NCI-H226 (cell line): ENCODE measurements at regions not wholly inside any gene's neighbourhood (a gene's known extent, or its start where the extent isn't known, plus 50 kb on each side); places are given as distances from the start of the nearest gene placed in this dataset.

Experiments
- DNase-seq: peaks from one replicate; pipeline ENCODE4 v3.0.0-alpha.2; 2015

DNA sequence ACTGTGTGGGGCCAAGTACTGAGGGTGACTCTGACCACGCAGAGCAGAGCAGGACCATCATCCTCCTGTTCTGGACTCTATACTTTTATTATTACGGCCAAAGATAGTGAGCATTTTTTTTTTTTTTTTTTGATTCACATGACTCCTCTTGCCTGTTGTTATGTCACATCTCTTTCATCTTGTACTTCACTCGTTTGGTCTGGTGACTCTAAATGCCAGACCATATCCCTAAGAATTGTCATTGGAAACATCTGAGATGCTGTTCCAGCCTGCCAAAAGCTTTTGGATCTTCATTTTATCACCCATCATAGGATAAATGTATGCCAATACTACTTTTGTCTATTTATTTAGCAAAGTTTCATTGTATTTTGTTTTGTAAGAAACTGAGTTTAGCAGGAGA lies 168.2 kb upstream of the RAI14 start:
- DNase-seq: no peak

DNA sequence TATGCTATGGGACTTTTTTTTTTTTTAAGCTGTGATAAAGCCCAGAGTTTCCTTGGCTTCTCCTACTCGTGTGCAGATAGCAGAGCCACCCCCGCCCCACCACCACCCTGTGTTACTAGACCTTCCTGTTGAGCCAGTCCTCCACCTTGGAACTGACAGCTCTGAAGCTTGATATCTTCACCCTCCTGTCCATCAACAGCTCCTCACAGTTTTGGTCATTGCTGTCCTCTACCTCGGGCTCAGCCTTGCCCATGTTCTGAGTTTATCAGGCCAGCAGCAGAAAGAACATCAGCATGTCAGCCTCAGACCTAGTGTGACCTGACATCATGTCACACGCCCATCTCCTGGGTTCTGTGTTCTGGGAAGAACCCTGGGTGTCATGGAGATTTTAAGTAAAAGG lies 167.1 kb upstream of the RAI14 start:
- DNase-seq: no peak

DNA sequence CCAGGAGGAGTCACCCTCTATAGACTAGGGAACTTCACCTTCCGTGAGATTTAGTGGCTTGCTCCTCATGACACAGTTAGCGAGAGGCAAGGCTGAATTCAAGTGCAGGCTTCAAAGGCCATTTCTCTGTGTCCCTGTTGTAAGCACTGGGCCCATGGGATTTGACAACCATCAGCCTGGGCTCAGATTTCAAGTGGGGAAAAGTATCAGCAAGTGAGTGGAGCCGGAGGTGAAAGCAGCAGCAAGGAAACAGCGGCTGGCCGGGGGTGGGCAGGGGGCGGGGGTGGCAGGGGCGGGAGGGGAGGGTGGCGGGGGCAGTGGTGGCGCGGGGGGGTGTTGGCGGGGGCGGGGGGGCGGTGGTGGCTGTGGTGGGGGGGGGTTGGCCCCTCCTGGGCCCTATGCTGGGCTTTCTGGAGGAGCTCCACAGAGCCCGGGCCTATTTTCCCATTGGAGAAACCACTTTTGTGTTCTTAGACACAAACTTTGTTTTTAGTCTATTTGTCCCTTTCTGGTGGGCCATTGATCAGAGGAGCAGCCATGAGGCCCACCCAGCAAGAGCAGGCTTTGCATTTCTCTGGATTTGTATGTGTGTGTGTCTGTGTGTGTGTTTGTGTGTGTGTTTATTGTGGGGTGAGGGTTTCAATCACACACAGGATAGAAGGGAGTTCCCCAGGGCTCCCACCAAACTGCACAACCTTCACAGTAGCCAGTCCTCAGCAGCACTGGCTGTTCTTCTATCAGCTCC lies 165.4 kb upstream of the RAI14 start:
- no peak for DNase-seq

DNA sequence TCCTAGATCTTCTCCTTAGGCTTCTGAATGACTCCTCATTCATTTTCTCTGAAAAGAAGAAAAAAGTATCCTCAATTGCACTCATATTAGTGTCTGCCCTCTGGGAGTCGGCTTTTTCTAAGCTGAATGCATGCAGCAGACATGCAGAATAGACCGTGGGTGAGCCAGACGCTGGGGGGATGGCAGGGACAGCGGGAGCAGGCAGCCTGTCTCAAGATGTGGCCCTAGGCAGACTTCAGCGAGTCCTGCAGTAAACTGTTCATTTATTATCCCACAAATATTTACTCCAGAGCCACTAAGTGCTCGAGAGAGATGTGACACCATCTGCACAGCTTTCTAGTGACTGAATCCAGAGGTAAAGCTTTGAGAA lies 164.9 kb upstream of the RAI14 start:
- DNase-seq: no peak

DNA sequence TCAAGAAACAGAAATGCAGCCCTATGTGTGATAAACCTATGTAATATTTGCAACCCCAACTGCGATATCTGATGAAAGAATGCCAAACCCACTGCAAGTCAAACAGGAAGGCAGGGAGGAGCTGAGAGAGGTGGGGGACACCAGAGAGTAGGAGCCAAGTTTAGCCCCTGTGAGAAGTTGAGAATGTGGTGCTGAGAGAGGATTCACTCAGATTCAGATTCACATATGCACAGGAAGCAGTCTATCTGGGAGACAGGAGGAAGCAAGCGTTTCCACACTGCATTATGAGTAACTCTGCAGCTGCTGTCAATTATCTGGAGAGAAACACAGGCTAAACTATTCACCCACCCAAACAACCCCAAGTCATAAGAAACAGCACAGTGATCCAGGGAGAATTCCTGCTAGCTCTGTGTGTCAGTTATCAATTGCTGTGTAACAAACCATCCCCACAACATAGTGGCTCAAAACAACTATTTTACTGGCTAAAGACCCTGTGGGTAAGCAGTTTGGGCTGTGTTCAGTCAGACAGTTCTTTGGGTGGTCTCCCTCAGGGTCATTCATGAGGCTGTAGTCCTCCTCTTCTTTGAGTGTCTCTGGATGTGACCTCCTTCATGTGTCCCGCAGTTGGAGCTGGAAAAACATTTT lies 161.9 kb upstream of the RAI14 start:
- no peak for DNase-seq

DNA sequence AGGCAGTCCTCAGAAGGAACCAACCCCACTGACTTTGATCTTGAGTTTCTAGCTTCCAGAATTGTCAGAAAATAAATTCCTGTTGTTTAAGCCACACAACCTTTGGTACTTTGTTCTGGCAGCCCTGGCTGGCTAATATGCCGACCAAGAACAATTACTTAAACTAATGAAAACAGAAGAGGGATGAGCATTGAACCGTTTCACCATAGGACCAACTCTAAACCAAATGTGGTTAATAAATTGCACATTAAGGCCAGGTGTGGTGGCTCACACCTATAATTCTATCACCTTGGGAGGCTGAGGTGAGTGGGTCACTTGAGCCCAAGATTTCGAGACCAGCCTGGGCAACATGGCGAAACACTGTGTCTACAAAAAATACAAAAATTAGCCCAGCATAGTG lies 160.9 kb upstream of the RAI14 start:
- DNase-seq: no peak

DNA sequence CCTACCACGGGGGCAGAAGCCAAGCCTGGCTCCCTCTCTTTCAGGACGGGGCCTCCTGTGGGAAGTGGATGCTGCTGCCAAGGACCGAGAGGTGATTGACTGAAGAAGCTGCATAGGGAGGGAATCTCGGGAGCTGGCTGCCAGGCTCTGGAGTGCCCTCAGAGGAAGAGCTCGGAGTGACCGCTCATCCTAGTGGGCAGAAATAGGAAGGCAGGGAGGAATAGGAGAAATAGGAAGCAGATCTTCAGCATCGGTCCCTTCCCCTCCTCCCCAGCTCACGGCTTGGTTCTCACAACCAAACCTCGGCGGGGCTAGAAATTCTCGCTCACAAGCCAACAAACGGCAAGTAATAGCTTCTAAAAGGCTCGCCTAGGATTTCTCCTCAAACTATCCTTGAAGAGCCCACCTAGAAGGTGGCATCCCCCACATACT lies 159.9 kb upstream of the RAI14 start:
- no peak for DNase-seq

DNA sequence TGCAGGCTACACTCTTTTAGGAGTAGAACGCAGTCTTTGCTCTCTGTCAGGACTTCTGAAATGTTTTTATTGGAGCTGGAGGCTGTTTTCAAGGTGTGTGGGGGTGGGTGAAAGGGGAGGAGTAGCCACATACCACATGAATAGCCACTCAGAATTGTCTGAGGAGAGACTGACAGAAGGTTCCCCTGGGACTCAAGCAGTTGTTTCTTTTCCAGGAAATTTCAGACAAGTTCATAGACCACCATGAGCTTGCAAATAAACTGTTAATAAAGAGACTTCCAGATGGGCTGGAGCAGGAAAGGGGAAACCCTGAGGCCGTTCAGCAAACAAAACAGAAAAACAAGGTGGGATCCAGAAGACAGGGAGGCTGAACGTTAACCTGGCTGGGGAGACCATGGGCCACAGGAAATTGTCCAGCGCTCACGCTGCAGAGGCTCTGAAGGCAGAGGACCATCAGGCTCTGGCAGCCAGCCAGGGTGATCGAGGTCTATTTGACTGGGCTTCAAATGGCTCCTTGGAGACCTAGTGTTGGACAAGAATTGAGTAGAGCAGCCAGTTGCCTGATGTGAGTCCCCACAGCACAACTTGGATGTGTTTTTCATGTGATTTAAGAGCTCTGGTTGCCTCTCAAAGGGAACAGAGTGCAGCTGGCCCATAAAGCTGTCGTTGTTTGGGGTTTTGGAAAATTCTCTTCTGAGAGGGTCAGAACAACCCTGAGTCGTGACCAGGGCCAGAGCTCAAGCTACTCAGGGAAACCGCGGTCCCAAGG lies 159.2 kb upstream of the RAI14 start:
- DNase-seq: no peak

DNA sequence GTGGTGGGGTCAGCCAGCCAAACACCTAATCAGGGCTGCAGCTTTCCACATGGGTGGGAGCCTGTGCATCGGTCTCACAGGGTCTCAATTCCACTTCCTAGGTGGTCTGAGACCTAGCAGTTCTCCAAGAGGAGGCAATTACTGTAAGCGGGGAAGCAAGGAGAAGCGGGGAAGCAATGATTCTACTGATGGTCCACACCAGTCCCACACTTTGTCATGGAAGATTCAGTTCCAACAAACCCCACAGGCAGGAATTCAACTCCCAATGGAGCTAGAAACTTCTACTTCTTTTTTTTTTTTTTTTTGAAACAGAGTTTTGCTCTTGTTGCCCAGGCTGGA lies 158.7 kb upstream of the RAI14 start:
- no peak for DNase-seq

DNA sequence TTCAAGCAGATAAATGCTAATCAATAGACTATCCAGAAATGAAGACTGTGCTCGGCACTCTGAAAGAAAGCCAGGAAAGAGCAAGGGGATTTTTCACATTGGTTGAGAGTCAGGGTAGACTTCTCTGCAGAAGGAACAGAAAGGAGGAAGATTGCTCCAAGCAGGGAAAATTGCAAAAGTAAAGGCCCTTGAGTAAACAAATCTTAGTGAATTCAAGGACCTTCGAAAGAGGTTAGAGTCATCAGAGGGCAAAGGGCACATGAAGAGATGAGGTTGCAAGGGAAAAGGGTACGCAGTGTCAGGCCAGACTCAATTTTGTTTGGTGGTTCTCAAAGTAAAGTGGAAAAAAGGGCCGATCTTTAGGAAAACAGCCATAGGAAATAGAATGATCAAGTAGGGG lies 157.6 kb upstream of the RAI14 start:
- no peak for DNase-seq

DNA sequence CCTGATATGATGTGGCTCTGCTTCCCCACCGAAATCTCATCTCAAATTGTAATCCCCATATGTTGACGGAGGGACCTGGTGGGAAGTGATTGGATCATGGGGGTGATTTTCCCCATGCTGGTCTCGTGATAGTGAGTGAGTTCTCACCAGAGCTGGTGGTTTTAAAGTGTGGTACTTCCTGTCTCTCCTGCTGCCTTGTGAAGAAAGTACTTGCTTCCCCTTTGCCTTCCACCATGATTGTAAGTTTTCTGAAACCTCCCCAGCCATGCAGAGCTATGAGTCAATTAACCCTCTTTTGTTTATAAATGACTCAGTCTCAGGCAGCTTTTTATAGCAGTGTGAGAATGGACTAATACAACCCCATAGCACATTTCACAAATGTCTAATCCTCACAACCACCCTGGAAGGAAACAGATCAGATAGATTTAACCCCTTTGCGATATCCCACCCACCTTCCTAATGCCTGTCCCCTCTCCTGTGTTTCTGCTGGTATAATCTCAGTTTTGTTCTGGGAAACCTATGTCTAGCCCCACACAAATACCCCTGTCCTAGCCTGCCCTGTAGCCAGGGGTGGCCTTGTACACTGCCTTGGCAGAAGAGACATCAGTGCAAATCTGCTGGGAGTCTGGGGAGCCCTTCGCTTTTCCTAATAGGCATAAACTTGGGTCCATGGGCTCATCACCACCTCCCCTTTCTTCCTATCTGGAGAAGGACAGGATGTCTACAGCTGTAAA lies 157.0 kb upstream of the RAI14 start:
- DNase-seq: peak; percentile 76

DNA sequence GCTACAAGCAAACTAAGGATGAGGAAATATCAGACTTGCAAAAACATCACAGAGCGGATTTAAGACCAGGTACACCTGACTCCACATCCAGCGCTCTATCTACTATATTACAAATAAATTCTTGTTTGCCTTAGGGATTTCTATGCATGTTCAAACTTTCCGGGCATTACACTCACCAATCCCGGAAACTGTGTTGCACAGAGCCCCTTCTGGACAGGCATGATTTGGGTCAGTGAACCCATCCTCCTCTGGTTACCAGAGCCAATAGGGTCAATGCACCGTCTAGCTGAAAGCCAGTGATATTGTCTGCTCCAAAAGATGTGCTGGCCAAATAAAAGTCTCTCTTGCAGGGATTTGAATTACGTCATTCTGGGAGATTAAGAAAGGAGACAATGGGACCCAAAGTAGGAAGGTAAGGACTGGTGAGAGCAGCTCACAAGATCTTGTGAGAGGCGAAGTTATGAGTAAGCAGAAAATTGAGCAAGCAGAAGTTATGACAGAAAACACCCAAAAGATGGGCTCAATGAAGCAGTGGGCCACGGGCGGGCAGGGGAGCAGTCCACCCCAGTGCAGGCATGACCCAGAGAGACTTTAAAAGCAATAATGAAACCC lies 155.8 kb upstream of the RAI14 start:
- no peak for DNase-seq

DNA sequence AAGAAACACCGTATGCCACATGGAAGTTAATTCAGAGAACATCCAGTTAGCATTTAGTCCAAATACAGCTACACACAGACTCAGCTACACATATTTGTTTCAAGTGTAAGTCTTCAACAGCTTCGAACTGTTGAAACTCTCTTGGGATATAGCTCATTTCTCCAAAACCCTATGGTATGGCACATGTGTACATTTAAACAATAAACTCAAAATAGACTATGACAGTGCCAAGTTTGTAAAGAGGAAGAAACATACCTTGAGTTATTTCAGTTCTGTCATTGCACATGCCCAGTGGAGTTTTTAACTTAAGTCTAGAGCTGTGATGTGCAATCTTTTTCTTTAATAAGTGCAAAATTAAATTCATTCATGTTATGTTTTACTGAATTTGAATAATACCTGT lies 155.1 kb upstream of the RAI14 start:
- no peak for DNase-seq

DNA sequence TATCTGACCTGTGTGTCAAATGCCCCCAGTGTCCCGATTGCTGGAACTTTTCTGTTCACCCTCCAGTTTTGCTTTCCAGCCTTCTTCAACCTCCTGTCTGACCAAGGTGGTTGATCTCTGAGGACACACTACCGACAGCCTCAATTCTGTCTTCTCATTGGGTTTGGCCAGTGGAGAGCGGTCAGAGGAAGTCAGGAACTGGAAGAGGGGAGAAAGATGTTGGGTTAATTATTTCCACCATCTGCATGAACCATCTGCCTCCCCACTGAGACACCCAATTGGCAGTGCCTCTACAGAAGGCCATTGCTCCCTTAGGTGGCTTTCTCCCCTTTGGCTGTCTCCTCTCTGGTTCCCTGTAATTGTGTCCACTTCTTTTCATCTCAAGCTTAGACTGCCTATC lies 154.3 kb upstream of the RAI14 start:
- DNase-seq: no peak

DNA sequence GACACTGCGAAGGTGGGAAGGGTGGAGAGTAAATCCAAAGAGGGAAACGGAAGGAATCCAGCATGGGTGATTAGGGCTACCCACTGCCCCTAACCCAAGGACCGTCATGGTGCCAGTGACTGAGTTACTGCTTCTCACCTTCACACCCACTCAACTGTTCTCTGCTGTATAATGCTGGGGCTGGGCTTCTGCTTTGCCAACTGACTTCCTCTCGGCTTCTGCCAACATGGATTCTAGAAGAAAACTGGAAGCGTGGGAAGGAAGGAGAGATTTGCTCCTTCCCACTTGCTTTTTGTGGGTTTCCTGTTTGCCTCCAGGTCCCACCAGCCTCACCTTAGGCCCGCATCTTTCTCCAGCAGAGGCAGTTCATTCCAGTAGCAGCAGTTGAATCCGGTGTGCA lies 153.5 kb upstream of the RAI14 start:
- DNase-seq: no peak

DNA sequence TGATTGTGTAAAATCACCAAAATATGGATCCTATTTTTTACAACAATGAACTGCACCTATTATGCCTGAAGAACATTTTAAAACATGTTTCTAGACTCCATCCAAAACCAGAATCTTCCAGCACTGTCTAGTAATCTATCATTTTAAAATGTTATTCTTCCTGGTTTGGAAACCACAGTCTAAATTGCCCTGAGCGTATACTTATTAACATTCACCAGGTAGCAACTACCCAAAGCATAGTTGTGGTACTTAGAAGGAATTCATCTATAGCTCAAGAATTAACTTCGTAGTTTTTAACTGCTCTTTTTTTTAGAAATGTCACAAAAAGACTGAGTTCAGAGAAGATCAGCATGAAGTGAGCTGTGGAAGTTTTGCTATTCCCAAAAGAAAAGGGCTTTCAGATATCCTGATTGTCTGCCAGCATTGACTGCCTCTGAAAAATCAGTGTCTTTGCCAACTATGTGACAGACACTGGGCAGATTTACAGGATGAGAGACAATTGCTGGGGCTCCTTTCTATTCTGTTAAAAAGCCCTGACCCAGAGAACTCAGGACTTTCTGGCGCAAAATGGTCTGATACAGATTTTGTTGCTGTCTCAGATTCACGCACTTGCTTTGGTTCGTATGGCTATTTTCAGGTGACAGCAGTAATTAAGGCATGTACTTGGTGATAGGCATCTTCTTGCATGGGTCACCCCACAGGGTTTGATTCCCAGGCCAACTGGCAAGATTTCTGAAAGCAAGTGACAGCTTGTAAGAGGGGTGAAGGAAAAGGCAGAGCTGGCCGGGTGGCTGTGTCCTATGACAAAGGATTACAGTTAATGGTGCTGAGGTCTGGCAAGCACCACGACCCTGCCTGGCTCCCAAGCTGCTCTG lies 152.5 kb upstream of the RAI14 start:
- DNase-seq: no peak

DNA sequence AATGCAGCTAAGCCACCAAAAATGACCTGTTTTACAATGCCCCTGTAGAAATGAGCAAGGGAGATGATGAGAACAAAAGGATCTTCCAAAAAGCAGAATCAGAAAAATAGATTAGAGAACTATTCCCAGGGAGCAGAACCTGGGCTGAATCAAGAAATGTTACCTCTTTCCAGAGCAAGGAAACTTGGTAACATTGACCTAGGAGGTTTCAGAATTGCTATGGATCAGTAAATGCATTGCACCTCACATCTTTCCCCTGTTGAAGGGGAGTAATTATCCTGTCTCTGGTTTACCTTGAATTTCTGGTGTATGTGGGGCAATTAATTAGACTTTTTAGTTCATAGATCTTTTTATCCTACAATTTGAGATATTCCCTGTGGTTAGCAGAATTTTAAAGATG lies 151.2 kb upstream of the RAI14 start:
- no peak for DNase-seq

DNA sequence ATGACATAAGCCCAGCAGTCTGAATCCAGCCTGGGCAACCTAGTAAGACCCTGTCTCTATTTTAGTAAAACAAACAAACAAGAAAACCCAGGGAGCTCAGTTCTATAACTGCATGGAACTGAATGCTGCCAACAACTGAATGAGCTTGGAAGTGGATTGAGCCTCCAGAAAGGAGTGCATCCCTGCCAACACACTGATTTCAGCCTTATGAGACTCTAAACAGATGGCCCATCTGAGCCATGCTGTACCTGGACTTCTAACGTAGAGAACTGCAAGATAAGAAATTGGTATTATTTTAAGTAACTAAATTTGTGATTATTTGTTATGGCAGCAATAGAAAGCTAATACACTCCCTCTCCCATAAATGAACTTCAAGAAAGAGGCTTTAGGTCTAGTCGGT lies 150.4 kb upstream of the RAI14 start:
- no peak for DNase-seq

DNA sequence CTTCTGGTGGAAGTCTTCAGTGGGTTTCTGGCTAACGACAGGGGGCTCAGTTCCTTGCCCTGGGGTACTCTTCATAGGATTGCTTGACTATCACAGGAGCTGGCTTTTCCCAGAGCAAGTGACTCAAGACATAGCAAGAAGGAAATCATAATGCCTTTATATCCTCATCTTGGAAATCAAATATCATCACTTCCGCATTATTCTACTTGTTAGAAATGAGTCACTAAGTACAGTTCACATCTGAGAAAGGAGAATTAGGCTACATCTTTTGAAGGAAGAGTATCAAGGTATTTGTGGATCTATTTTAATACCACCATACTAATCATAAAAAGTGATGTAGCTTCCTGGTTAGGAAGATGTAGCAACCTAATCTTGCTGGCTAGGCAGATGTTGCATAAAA lies 148.2 kb upstream of the RAI14 start:
- no peak for DNase-seq

DNA sequence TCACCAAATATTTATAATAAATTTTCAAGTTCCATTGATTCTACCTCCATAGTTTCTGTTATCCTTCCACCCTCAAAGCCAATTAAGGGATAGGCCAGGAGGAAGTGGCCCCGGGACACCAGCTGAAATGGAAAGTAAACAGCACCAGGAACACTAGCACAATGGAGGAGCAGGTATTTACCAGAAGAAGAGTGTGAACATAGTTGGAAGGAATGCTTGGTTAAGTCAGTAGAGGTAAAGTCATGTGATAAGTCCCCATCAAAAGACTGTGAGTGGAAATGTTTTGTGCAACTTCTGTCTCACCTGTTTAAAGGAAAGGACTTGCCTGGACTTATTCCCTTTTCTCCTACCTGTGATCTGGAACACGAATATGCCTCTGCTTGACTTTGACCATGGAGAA lies 146.7 kb upstream of the RAI14 start:
- no peak for DNase-seq

DNA sequence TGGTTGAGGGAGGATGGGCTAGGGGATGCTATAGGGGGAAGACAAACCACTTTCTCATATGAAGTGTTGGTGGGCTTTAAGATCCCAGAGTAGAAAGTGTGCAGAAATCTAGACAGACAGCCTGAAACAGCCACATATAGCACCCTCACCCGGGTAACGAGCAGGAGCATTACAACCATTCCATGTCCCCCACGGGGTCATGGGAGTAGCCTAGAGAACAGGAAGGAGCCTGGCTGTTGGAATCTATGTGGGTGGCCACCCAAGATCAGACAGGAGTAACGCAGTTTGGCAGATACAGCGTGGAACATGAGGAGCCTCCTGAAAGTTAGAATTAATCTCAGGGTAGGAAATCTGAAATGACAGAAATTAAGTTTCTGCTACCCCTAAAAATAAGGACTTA lies 146.1 kb upstream of the RAI14 start:
- no peak for DNase-seq

DNA sequence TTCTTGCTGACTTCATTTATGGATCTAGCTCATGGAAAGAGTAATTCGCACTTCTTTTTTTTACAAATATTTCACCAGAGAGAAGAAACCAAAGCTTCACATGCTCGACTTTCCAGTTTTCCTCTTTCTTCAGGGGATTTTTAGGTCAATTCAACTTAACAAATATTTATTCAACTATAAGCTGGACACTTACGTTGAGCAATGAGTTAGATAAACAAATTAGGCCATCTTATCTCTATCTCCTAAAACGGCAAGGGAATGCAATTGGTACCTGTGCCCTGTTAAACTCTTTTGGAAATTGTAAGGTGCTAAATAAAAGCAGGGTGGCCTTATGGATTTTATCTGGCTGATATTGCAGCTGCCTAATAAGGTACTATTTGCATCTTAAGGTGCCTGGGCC lies 145.1 kb upstream of the RAI14 start:
- DNase-seq: no peak
